OCI-LY3 (cell line): ENCODE measurements at regions not wholly inside any gene's neighbourhood (a gene's known extent, or its start where the extent isn't known, plus 50 kb on each side); places are given as distances from the start of the nearest gene placed in this dataset.
"Not testable (repeated sequence)": the region's sequence is repeated elsewhere in the genome, so short reads cannot be mapped to it uniquely, and the experiment has no call there.

Experiments used
- CTCF ChIP-seq: fragments of 200-600, 300-600 bp; sonication (generic); IDR thresholded peaks from 2 replicates; pipeline ENCODE4 v1.5.1; 2014; ENCODE audit warnings: antibody characterized with exemption, low read length, low read depth
- EZH2phosphoT487 ChIP-seq: fragments of 200-600 bp; shearing (Covaris generic); IDR thresholded peaks from 2 replicates; pipeline ENCODE4 v1.6.1; 2018; ENCODE audit warnings: antibody characterized with exemption, mixed run types, low read depth

- TF ChIP-seq CTCF, EZH2phosphoT487: not testable (repeated sequence)
Measured at GRCh38 chr2:95725677-95726076, 133.9 kb downstream of the TRIM43 start.
